GM13977 (cell line): ENCODE measurements at regions not wholly inside any gene's neighbourhood (a gene's known extent, or its start where the extent isn't known, plus 50 kb on each side); places are given as distances from the start of the nearest gene placed in this dataset.

ENCODE experiments used
- DNase-seq: peaks from one replicate; pipeline ENCODE4 v3.0.0; 2012; ENCODE audit warnings: low spot score
- CTCF ChIP-seq: IDR thresholded peaks from 2 replicates; pipeline ENCODE4 v1.5.1; 2012; ENCODE audit warnings: mild to moderate bottlenecking, control low read depth; ENCODE audit not compliant: insufficient read depth; ENCODE audit errors: extremely low read depth, missing control alignments
- in situ Hi-C: fragments of 300-500 bp; cut with MboI; formaldehyde crosslinking; loops from one replicate; pipeline ENCODE4 v1.12.0; 2022; ENCODE audit warnings: low sequenced_read_pairs, low pct_unique_long_range_greater_than_20kb, mixed read lengths, inconsistent platforms; ENCODE audit not compliant: unreplicated experiment

- no peak for DNase-seq
- no peak for TF ChIP-seq CTCF
- in situ Hi-C loops, result no loop called here
These were observed 99.1 kb downstream of the SNX5 start for GRCh38 chr20:17869295-17869994.

- DNase-seq, result no peak
- in situ Hi-C loops, result no loop called here
- no peak for TF ChIP-seq CTCF
These were observed 99.8 kb downstream of the SNX5 start for GRCh38 chr20:17868700-17869231.

- no peak for DNase-seq
- TF ChIP-seq CTCF, result no peak
- in situ Hi-C loops, result no loop called here
These were observed 100.4 kb downstream of the SNX5 start for GRCh38 chr20:17868151-17868550.

GRCh38 chr20:17867131-17867925 lies 101.3 kb downstream of the SNX5 start:
- TF ChIP-seq CTCF, result no peak
- DNase-seq, result no peak
- in situ Hi-C loops, result no loop called here

- no peak for TF ChIP-seq CTCF
- in situ Hi-C loops, result no loop called here
- no peak for DNase-seq
These were observed 102.2 kb downstream of the SNX5 start for GRCh38 chr20:17866234-17867001.

GRCh38 chr20:17863577-17864292 lies 104.9 kb downstream of the SNX5 start:
- in situ Hi-C loops, result no loop called here
- TF ChIP-seq CTCF, result no peak
- DNase-seq, result no peak
